ENCODE measurements at regions not wholly inside any gene's neighbourhood (a gene's known extent, or its start where the extent isn't known, plus 50 kb on each side); places are given as distances from the start of the nearest gene placed in this dataset.

- no peak for DNase-seq
These were observed 234.8 kb downstream of the FOXD2 start for GRCh38 chr1:47672622-47673021.

GRCh38 chr1:47674189-47674588 lies 236.3 kb downstream of the FOXD2 start:
- no peak for DNase-seq

- no peak for DNase-seq
These were observed 237.3 kb downstream of the FOXD2 start for GRCh38 chr1:47675047-47675675.

GRCh38 chr1:47675721-47676120 lies 237.9 kb downstream of the FOXD2 start:
- DNase-seq, result no peak

GRCh38 chr1:47676311-47677054 lies 238.6 kb downstream of the FOXD2 start:
- no peak for DNase-seq

- DNase-seq, result no peak
These were observed 239.5 kb downstream of the FOXD2 start for GRCh38 chr1:47677241-47677940.

GRCh38 chr1:47678464-47678980 lies 240.7 kb downstream of the FOXD2 start:
- DNase-seq, result no peak

GRCh38 chr1:47679301-47679791 lies 241.5 kb downstream of the FOXD2 start:
- DNase-seq, result no peak

GRCh38 chr1:47679826-47680225 lies 242.0 kb downstream of the FOXD2 start:
- no peak for DNase-seq

GRCh38 chr1:47680815-47681475 lies 243.1 kb downstream of the FOXD2 start:
- no peak for DNase-seq

GRCh38 chr1:47681735-47682134 lies 243.9 kb downstream of the FOXD2 start:
- no peak for DNase-seq

GRCh38 chr1:47682198-47682597 lies 244.4 kb downstream of the FOXD2 start:
- DNase-seq, result no peak

- DNase-seq, result no peak
These were observed 245.0 kb downstream of the FOXD2 start for GRCh38 chr1:47682786-47683350.

- no peak for DNase-seq
These were observed 245.6 kb downstream of the FOXD2 start for GRCh38 chr1:47683401-47683800.

GRCh38 chr1:47684518-47684917 lies 246.7 kb downstream of the FOXD2 start:
- DNase-seq, result no peak

- DNase-seq, result no peak
These were observed 247.3 kb downstream of the FOXD2 start for GRCh38 chr1:47684964-47685762.

- DNase-seq, result no peak
These were observed 247.9 kb downstream of the FOXD2 start for GRCh38 chr1:47685763-47686066.

GRCh38 chr1:47686731-47687630 lies 249.1 kb downstream of the FOXD2 start:
- no peak for DNase-seq

- DNase-seq, result no peak
These were observed 250.0 kb downstream of the FOXD2 start for GRCh38 chr1:47687631-47688460.
